ENCODE measurements at regions not wholly inside any gene's neighbourhood (a gene's known extent, or its start where the extent isn't known, plus 50 kb on each side); places are given as distances from the start of the nearest gene placed in this dataset.

DNA sequence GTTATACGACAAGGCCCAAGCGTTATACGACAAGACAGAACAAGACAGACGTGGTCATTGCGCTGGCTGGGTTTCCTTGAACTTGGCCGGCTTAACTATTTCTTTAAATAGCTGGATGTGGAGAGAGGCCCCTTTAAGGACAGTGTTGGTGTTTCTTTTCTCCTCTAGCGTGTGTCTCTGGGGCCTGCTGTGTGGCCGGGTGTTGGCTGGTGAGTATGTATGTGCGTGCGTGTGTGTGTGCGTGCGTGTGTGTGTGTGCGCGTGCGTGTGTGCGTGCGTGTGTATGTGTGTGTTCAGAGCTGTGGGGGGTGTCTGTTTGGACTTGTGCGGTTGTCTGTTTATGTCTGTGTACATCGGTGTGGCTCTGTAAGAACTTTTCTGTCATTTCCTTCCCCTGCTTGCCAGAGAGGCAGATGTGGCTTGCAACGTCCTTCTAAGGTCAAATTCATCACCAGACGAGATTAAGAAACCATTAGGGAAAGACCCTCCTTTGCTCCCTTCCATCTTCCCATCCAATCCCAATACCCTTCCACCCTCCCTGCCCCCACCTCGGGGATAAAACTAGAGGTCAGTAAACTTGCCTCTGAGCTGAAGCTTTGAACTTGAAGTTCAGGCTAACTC lies 78.6 kb upstream of the TBX3 start:
- H3K27me3 ChIP-seq (ENCODE audit: control insufficient read depth in 2 of 2, insufficient read depth in 2 of 2, low read length in 2 of 2) = peaks cover 7 to 15% of the 10 kb centered on the region in 2 experiments; a peak in 4 of 5 replicates
- no peaks in the 10 kb centered on the region for H3K4me1 ChIP-seq (replicated peaks in 1 of 2; ENCODE audit: control insufficient read depth in 2 of 2, insufficient read depth in 2 of 2, low read length in 2 of 2)
- intact Hi-C loops (cut with micrococcal nuclease) (no loop called here), in situ Hi-C loops (cut with MboI) (no loop called here)
- no peak overlapping the region for H3K27ac ChIP-seq (ENCODE audit: extremely low read depth, low read depth, low read length)
- FAIRE-seq = no peak
- H3K9ac ChIP-seq (ENCODE audit: insufficient read depth in 1 of 2, low read depth in 2 of 2, low read length in 2 of 2) = no peak overlapping the region
- DNase-seq (ENCODE audit: extremely low read depth in 1 of 4, low spot score in 3 of 4) = no peak
- H4K20me1 ChIP-seq (replicated peaks; ENCODE audit: control insufficient read depth, insufficient read depth, low read length) = no peaks in the 10 kb centered on the region
- ATAC-seq = no peak
- H2AFZ ChIP-seq (ENCODE audit: low read depth, low read length) = no peak overlapping the region
- no peaks in the 10 kb centered on the region for H3K36me3 ChIP-seq (ENCODE audit: control insufficient read depth, insufficient read depth, low read length)
- 17% methylated on average over 17 of the region's 22 CpGs for WGBS (ENCODE audit: insufficient coverage, low coverage, missing lambda C conversion rate)
- H3K9me1 ChIP-seq (ENCODE audit: control insufficient read depth, insufficient read depth, low read length) = no peaks in the 10 kb centered on the region
- ChIA-PET CTCF (ENCODE audit: low intra/inter-chr PET ratio) (no interaction called here), POLR2A (interaction anchor here (1.1 kb wide), 1 partner anchor 21 kb away, joined by 4 read pairs; no protein-coding TSS in a partner anchor)
- H3K4me2 ChIP-seq (ENCODE audit: insufficient read depth, low read length) = no peak overlapping the region
- H3K9me3 ChIP-seq (replicated peaks; ENCODE audit: control insufficient read depth, insufficient read depth, low read depth, low read length) = no peaks in the 10 kb centered on the region
- TF ChIP-seq MEF2D (tag; conservative IDR thresholded peaks at IDR 0.05; ENCODE audit: low read depth) (no peak), TAL1 (IDR thresholded peaks at IDR 0.05) (no peak), THRAP3 (IDR thresholded peaks at IDR 0.05; ENCODE audit: borderline replicate concordance) (no peak), MXI1 (IDR thresholded peaks at IDR 0.05; ENCODE audit: low read depth, low read length) (no peak), PTBP1 (IDR thresholded peaks at IDR 0.05; ENCODE audit: low read depth, low read length) (no peak)
- TF ChIP-seq, protein P1, sequence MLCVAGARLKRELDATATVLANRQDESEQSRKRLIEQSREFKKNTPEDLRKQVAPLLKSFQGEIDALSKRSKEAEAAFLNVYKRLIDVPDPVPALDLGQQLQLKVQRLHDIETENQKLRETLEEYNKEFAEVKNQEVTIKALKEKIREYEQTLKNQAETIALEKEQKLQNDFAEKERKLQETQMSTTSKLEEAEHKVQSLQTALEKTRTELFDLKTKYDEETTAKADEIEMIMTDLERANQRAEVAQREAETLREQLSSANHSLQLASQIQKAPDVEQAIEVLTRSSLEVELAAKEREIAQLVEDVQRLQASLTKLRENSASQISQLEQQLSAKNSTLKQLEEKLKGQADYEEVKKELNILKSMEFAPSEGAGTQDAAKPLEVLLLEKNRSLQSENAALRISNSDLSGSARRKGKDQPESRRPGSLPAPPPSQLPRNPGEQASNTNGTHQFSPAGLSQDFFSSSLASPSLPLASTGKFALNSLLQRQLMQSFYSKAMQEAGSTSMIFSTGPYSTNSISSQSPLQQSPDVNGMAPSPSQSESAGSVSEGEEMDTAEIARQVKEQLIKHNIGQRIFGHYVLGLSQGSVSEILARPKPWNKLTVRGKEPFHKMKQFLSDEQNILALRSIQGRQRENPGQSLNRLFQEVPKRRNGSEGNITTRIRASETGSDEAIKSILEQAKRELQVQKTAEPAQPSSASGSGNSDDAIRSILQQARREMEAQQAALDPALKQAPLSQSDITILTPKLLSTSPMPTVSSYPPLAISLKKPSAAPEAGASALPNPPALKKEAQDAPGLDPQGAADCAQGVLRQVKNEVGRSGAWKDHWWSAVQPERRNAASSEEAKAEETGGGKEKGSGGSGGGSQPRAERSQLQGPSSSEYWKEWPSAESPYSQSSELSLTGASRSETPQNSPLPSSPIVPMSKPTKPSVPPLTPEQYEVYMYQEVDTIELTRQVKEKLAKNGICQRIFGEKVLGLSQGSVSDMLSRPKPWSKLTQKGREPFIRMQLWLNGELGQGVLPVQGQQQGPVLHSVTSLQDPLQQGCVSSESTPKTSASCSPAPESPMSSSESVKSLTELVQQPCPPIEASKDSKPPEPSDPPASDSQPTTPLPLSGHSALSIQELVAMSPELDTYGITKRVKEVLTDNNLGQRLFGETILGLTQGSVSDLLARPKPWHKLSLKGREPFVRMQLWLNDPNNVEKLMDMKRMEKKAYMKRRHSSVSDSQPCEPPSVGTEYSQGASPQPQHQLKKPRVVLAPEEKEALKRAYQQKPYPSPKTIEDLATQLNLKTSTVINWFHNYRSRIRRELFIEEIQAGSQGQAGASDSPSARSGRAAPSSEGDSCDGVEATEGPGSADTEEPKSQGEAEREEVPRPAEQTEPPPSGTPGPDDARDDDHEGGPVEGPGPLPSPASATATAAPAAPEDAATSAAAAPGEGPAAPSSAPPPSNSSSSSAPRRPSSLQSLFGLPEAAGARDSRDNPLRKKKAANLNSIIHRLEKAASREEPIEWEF (CRISPR knock-in tag; IDR thresholded peaks at IDR 0.05) = no peak
- TF ChIP-seq, protein P2, sequence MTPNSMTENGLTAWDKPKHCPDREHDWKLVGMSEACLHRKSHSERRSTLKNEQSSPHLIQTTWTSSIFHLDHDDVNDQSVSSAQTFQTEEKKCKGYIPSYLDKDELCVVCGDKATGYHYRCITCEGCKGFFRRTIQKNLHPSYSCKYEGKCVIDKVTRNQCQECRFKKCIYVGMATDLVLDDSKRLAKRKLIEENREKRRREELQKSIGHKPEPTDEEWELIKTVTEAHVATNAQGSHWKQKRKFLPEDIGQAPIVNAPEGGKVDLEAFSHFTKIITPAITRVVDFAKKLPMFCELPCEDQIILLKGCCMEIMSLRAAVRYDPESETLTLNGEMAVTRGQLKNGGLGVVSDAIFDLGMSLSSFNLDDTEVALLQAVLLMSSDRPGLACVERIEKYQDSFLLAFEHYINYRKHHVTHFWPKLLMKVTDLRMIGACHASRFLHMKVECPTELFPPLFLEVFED (CRISPR knock-in tag; conservative IDR thresholded peaks at IDR 0.05) = no peak
- TF ChIP-seq, protein P3, sequence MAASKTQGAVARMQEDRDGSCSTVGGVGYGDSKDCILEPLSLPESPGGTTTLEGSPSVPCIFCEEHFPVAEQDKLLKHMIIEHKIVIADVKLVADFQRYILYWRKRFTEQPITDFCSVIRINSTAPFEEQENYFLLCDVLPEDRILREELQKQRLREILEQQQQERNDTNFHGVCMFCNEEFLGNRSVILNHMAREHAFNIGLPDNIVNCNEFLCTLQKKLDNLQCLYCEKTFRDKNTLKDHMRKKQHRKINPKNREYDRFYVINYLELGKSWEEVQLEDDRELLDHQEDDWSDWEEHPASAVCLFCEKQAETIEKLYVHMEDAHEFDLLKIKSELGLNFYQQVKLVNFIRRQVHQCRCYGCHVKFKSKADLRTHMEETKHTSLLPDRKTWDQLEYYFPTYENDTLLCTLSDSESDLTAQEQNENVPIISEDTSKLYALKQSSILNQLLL (CRISPR knock-in tag; IDR thresholded peaks at IDR 0.05; ENCODE audit: borderline replicate concordance) = no peak
- no peak overlapping the region for H3K4me3 ChIP-seq
- BruUV-seq (replicated peaks) = no TSS peak
- no peaks in the 10 kb centered on the region for H3K79me2 ChIP-seq (ENCODE audit: control insufficient read depth, insufficient read depth, low read length)

Data from K562 (cell line).